H1 (cell line): ENCODE measurements at regions not wholly inside any gene's neighbourhood (a gene's known extent, or its start where the extent isn't known, plus 50 kb on each side); places are given as distances from the start of the nearest gene placed in this dataset.

ENCODE experiments used
- CBX5 ChIP-seq: fragments of 300-800, 300-1000 bp; sonication (generic); IDR thresholded peaks from 2 replicates; pipeline ENCODE4 v1.7.1; 2016; ENCODE audit warnings: antibody characterized with exemption, low read length, low read depth
- TAF1 ChIP-seq: IDR thresholded peaks from 2 replicates; pipeline ENCODE4 v1.6.1; 2011; ENCODE audit warnings: mild to moderate bottlenecking, low read depth, low read length

GRCh38 chr5:36766981-36767380 is 109.6 kb upstream of the NIPBL start (continued):
- TF ChIP-seq CBX5 = no peak
- no peak for TF ChIP-seq TAF1
- TF ChIP-seq, all 59 proteins: peak for 0
